HG03175 (cell line): ENCODE measurements at regions not wholly inside any gene's neighbourhood (a gene's known extent, or its start where the extent isn't known, plus 50 kb on each side); places are given as distances from the start of the nearest gene placed in this dataset.

Experiments used
- ATAC-seq: cut with Tn5 transposase; IDR thresholded peaks from one replicate; pipeline ENCODE4 v1.9.1; 2021; ENCODE audit warnings: mild to moderate bottlenecking, moderate library complexity; ENCODE audit not compliant: unreplicated experiment

GRCh38 chr14:29102996-29103395 lies 336.4 kb downstream of the FOXG1 start:
- ATAC-seq, result no peak

DNA sequence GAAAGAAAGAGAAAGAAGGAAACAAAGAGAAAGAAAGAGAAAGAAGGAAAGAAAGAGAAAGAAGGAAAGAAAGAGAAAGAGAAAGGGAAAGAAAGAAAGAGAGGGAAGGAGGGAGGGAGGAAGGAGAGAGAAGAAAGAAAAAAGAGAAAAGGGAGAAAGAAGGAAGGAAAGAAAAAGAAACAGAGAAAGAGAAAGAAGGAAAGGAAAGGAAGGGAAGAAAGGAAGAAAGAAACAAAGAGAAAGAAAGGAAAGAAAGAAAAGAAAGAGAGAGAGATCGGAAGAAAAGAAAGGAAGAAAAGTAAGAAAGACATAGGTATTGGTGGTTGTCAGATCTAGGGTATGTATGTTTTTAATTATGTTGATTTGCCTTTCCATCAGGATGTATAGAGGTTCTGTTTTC lies 342.3 kb downstream of the FOXG1 start:
- ATAC-seq, result no peak

DNA sequence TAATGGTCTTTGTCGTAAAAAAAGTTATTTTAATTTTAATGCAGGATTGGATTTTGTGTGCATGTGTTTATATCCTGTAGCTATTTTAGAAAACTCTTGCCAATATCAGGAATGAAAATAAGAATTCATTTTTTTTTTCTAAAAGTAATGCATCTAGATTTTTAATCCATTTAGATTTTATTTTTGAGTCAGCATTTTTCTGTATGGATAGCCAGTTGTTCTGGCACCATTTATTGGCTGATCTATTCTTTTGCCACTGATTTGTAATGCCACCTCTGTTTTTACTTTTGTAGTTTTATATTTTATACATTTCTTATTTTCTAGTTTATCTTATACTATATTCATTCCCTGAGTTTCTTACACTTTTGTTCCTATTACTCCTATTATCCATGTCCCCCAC lies 343.0 kb downstream of the FOXG1 start:
- ATAC-seq, result no peak

DNA sequence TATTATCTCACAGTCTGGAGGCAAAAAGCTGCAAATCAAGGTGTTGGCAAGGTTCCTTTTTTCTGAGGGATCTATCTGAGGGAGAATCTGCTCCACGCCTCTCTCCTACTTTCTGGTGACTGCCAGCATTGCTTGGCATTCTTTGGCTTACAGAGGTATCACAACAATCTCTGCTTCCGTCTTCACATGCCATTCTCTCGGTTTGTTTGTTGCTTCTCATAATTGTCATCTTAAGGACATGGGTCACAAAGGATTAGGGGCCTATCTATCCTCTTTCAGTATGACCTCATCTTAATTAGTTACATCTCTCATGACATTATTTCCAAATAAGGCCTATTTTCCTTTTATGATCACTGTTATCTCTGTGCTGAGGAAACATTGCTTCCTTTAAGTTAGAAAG lies 345.0 kb downstream of the FOXG1 start:
- no peak for ATAC-seq

GRCh38 chr14:29123017-29123416 lies 356.4 kb downstream of the FOXG1 start:
- ATAC-seq, result no peak

DNA sequence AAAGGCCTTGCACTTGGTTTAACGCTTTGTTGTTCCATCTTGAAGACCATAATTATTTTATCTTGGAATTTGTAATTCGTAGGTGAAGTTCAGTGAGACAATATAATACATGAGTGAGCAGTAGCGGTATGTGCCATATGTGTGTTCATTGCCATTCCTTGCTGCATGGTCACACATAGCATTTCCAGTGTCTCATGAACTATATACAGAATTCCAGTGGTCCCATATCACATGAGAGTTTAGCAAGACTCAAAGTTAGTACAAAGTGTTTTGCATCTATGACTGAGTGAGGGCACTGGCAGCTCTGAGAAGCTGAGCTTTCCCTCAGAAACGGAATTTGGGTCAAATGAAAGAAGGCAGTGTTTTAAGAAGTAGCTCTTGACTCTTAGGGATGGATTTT lies 359.8 kb downstream of the FOXG1 start:
- ATAC-seq, result no peak

DNA sequence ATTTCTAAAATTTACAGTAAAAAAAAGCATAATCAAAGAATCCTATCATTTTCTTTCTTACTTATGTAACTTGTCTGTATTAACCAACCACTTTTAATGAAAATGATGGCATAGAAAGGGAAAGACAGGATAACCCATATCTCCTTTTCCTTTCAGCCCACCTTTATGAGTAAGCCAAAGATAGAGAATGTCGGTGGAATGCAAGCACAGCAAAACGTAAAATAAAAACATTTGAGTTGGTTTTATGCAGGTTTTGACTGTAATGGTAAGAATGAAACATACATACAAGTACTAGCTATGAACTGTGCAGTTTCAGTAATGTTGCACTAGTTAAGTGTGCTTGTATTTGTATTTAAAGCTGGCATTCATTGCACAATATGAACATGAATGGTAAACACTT lies 360.3 kb downstream of the FOXG1 start:
- no peak for ATAC-seq

GRCh38 chr14:29140016-29140415 lies 373.4 kb downstream of the FOXG1 start:
- no peak for ATAC-seq

DNA sequence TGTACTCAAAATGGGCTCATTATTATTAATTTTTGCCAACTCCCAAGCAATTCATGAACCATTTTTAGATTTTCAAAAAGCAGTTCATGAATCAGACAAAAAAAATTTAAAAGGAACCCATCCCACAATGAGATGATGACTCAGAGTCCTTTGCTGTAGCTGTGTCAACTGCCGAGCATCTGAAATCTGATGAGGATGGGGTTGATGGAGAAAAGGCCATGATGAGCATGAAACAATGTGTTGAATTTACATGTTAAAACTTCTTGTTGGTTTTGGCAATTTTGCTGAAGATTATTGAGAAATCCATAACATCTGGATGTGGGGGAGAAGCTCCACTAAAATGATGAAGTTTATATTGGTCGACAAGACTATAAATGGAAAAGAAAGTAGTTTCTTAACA lies 378.0 kb downstream of the FOXG1 start:
- ATAC-seq, result no peak

DNA sequence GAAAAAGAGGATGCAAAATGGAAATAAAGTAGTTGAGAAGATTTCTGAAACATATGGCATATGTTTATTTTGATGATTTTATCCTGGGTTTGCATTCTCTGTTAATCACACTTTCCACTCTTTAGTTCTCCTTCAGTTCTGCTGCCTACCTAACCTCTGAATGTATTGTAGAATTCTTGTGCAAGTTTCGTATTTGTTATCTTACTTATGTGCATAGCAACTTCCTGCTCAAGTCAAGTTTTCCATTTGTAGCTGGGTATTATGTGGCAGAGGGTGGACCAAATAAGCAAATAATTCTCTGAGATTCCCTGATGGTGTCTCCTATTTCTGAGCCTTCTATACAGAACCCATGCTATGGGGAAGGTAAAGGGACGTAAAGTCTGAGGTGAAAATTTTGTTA lies 381.6 kb downstream of the FOXG1 start:
- ATAC-seq, result no peak

DNA sequence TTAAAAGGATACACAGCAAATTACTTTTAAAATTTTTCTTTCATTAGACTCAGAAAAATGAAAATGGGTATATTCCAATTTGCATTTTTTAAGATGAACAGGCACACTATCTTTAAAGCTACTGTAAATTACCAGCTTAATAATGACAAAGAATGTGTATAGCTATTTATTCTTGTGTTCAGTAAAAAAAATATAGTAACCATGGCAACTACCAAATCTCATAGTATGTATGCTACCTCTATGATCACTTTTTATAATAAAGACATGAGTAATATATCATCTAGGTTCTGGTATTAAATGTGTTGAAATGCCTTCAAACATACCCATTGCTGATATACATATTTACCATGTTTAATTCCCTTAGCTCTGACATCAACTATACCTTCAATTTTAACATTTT lies 383.2 kb downstream of the FOXG1 start:
- ATAC-seq, result no peak

GRCh38 chr14:29150659-29151058 lies 384.1 kb downstream of the FOXG1 start:
- no peak for ATAC-seq

DNA sequence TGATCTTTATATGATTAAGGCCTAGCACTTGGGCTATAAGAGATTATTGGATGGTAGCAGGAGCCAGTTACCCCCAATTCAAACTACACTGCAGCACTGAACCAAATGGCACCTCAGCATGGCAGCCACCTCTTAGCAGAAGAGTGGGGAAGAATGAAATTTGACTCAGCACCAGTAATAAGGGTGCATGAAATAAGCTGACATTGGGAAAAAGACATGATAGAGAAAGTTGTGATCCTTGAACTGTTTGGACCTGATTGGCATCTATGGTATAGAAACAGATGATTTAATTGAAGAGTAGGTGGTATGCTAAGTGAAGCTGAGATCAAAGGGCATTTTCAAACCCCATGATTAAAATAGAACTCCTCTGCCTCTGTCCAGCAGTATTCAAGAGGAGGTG lies 389.5 kb downstream of the FOXG1 start:
- ATAC-seq, result no peak

GRCh38 chr14:29161593-29161992 lies 395.0 kb downstream of the FOXG1 start:
- ATAC-seq, result no peak

GRCh38 chr14:29163109-29163508 lies 396.5 kb downstream of the FOXG1 start:
- no peak for ATAC-seq

GRCh38 chr14:29165431-29165830 lies 398.8 kb downstream of the FOXG1 start:
- no peak for ATAC-seq

DNA sequence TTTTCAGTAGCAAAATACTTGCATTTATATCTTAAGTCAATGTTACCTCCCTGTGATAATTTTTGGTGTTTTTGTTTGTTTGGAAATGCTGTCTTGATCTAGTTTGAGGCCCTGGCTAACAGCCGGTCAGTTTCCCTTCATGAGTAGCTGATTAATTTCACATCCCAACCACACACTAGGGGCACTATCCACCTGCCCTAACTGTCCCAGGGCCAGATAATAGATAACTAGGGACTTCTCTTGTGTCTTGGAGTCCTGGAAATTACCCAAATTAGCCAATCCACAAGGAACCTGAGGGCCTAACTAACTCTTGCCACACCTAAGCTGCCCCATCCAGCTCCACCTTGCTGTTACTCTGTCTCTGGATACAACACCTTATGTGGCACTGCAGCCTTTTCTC lies 399.9 kb downstream of the FOXG1 start:
- ATAC-seq, result no peak

DNA sequence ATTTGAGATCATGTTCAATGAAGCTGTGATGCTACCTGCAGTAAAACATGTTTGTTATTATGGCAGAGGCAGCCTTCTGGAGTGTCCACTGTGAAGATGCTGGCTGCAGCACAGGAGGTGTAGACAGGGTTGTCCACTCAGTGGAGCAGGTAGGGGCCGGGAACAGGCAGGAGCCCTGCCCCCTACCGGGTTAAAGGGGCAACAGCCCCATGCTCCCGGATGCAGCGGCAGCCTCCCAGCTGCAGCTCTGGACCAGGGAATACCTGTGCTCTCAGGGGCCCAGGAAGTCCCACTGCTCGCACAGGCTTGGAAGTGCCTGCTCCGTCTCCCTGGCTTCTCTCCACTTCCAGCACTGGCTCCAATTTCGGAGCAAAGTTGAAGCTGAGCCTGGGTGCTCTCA lies 401.6 kb downstream of the FOXG1 start:
- ATAC-seq, result no peak

DNA sequence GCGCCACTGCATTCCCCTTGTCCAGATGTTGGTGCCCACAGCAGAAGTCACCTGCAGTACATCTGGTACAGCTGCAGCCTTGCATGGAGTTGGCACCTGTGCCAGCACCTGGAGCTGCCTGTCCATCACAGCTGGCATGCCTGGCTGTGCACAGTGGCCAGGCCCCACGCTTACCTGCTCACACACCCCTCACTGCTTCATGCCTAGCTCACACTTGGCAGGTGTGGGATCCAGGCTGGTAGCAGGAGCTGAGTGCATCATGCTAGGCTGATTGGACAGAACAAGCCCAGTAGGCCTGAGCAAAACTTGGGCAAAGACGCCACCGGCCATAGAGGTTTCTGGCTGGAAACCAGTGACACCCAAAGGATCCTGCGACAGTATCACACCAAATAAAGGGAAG lies 402.8 kb downstream of the FOXG1 start:
- ATAC-seq, result no peak

- no peak for ATAC-seq
Measured at GRCh38 chr14:29175706-29176105, 409.1 kb downstream of the FOXG1 start.

- no peak for ATAC-seq
Measured at GRCh38 chr14:29176876-29177275, 410.3 kb downstream of the FOXG1 start.

- no peak for ATAC-seq
Measured at GRCh38 chr14:29178971-29179370, 412.4 kb downstream of the FOXG1 start.

DNA sequence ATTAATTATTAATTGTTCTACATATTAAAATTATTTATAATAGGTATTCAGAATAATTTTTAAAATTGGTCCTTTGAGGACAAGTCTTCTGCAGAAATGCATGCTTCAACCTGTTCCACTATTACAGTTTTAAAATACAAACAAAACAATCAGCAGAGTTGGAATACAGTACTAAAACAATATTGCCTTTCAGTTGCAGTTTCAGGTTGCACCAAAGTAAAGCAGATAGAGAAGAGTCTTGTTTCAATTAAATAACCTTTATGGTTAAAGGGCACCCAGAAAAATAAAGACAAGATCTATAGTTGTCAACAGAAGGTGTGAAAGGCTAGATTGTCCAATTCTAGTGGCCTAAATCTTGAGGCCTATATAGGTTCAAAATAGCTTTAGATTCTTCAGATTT lies 424.5 kb downstream of the FOXG1 start:
- ATAC-seq, result no peak

GRCh38 chr14:29197557-29197956 lies 431.0 kb downstream of the FOXG1 start:
- no peak for ATAC-seq
